OCI-M2 (cell line): ENCODE measurements at regions not wholly inside any gene's neighbourhood (a gene's known extent, or its start where the extent isn't known, plus 50 kb on each side); places are given as distances from the start of the nearest gene placed in this dataset.

Source experiments
- DNase-seq: peaks from one replicate; lab custom pipeline; 2025; ENCODE audit not compliant: unreplicated experiment; lab: John Stamatoyannopoulos, UW

- DNase-seq = no peak
These were observed 401.3 kb downstream of the ENC1 start for GRCh38 chr5:74239261-74239660.

- DNase-seq = no peak
These were observed 402.9 kb downstream of the ENC1 start for GRCh38 chr5:74237571-74238145.

GRCh38 chr5:74235552-74235951 lies 405.0 kb downstream of the ENC1 start:
- no peak for DNase-seq

- no peak for DNase-seq
These were observed 407.0 kb downstream of the ENC1 start for GRCh38 chr5:74233571-74233970.

- DNase-seq = no peak
These were observed 407.4 kb downstream of the ENC1 start for GRCh38 chr5:74233091-74233490.

GRCh38 chr5:74232276-74232675 lies 408.3 kb downstream of the ENC1 start:
- DNase-seq = no peak

- no peak for DNase-seq
These were observed 408.8 kb downstream of the ENC1 start for GRCh38 chr5:74231697-74232096.

- no peak for DNase-seq
These were observed 413.6 kb downstream of the ENC1 start for GRCh38 chr5:74226716-74227485.

GRCh38 chr5:74225587-74225986 lies 414.9 kb downstream of the ENC1 start:
- DNase-seq = no peak

- no peak for DNase-seq
These were observed 416.2 kb downstream of the ENC1 start for GRCh38 chr5:74224331-74224730.

GRCh38 chr5:74222806-74223205 lies 417.7 kb downstream of the ENC1 start:
- no peak for DNase-seq

- no peak for DNase-seq
These were observed 419.1 kb downstream of the ENC1 start for GRCh38 chr5:74221413-74221812.

GRCh38 chr5:74216012-74216411 lies 424.5 kb downstream of the ENC1 start:
- no peak for DNase-seq

- DNase-seq = no peak
These were observed 428.2 kb downstream of the ENC1 start for GRCh38 chr5:74212336-74212735.

GRCh38 chr5:74209571-74209970 lies 431.0 kb downstream of the ENC1 start:
- DNase-seq = no peak

- DNase-seq = no peak
These were observed 433.7 kb downstream of the ENC1 start for GRCh38 chr5:74206579-74207550.

- DNase-seq = no peak
These were observed 434.6 kb downstream of the ENC1 start for GRCh38 chr5:74205767-74206578.

GRCh38 chr5:74201334-74202081 lies 439.0 kb downstream of the ENC1 start:
- DNase-seq = no peak

- DNase-seq = no peak
These were observed 440.0 kb downstream of the ENC1 start for GRCh38 chr5:74200560-74200959.
